Lung (tissue), 11 donors: ENCODE measurements at regions not wholly inside any gene's neighbourhood (a gene's known extent, or its start where the extent isn't known, plus 50 kb on each side); places are given as distances from the start of the nearest gene placed in this dataset.
"Not testable (repeated sequence)": the region's sequence is repeated elsewhere in the genome, so short reads cannot be mapped to it uniquely, and the experiment has no call there.

Experiments used
- ATAC-seq: fragments of 200-7000 bp; cut with Tn5 transposase; one replicate; pipeline ENCODE4 v1.9.1; 2020; ENCODE audit warnings: moderate number of reproducible peaks; ENCODE audit not compliant: insufficient read depth, low FRiP score
- DNase-seq, 3 donors: peaks; one replicate each; pipeline ENCODE4 v3.0.0-alpha.2; 2013 to 2017
- H3K27ac ChIP-seq, 2 donors: one replicate each; pipeline ENCODE4 v1.5.1; 2013; ENCODE audit warnings: mild to moderate bottlenecking in 2 of 2, moderate library complexity in 2 of 2, control low read depth in 1 of 2, inconsistent platforms in 1 of 2, low read depth in 1 of 2, low read length in 1 of 2
- H3K27me3 ChIP-seq, 3 donors: one replicate each; pipeline ENCODE4 v1.5.1; 2013; ENCODE audit warnings: low read length in 2 of 3; ENCODE audit not compliant: control insufficient read depth in 3 of 3, insufficient read depth in 3 of 3
- H3K36me3 ChIP-seq, 4 donors: one replicate each; pipeline ENCODE4 v1.5.1; 2013; ENCODE audit warnings: low read length in 4 of 4, mild to moderate bottlenecking in 1 of 4, moderate library complexity in 1 of 4; ENCODE audit not compliant: control insufficient read depth in 4 of 4, insufficient read depth in 4 of 4
- H3K4me1 ChIP-seq, 5 donors: one replicate each; pipeline ENCODE4 v1.5.1; 2013; ENCODE audit warnings: low read length in 5 of 5, mild to moderate bottlenecking in 2 of 5, moderate library complexity in 1 of 5; ENCODE audit not compliant: control insufficient read depth in 5 of 5, insufficient read depth in 5 of 5
- H3K4me3 ChIP-seq: one replicate; pipeline ENCODE4 v1.5.1; 2013; ENCODE audit warnings: mild to moderate bottlenecking, control low read depth, moderate library complexity
- H3K9ac ChIP-seq, 2 donors: one replicate each; pipeline ENCODE4 v1.5.1; 2013; ENCODE audit warnings: low read length in 2 of 2, control low read depth in 1 of 2; ENCODE audit not compliant: insufficient read depth in 1 of 2
- H3K9me3 ChIP-seq, 4 donors: one replicate each; pipeline ENCODE4 v1.5.1; 2013; ENCODE audit warnings: low read length in 3 of 4, mild to moderate bottlenecking in 1 of 4, moderate library complexity in 1 of 4; ENCODE audit not compliant: control insufficient read depth in 4 of 4, insufficient read depth in 3 of 4
- WGBS, 2 donors: extraction: QIAGEN DNeasy Blood & Tissue Kit; methylation state at CpG; one replicate each; pipeline ENCODE4 v1.1.7; 2013; 5-methylcytosine and 5-hydroxymethylcytosine counted together
- TF ChIP-seq, protein P1 (sequence below): IDR thresholded peaks from 2 replicates; pipeline ENCODE4 v1.5.1; 2012; ENCODE audit warnings: mild to moderate bottlenecking; ENCODE audit errors: control extremely low read depth, extremely low read depth
- donor health status: control.
- donor health status: control.
- donor health status: Bipolar disorder and iron deficiency.
- donor health status: healthy.
- donor health status: DM: yes; HTN: yes; CAD: no.

- Histone ChIP-seq H3K4me1 (peaks cover 0 to 56% (median 11%) of the 10 kb centered on the region in 5 donors), H3K36me3 (no peaks in the 10 kb centered on the region), H3K27me3 (no peaks in the 10 kb centered on the region), H3K27ac (peak overlapping the region in 1 of 2 donors; percentile 15), H3K9me3 (no peaks in the 10 kb centered on the region), H3K4me3 (no peak overlapping the region), H3K9ac (no peak overlapping the region)
- TF ChIP-seq, protein P1, sequence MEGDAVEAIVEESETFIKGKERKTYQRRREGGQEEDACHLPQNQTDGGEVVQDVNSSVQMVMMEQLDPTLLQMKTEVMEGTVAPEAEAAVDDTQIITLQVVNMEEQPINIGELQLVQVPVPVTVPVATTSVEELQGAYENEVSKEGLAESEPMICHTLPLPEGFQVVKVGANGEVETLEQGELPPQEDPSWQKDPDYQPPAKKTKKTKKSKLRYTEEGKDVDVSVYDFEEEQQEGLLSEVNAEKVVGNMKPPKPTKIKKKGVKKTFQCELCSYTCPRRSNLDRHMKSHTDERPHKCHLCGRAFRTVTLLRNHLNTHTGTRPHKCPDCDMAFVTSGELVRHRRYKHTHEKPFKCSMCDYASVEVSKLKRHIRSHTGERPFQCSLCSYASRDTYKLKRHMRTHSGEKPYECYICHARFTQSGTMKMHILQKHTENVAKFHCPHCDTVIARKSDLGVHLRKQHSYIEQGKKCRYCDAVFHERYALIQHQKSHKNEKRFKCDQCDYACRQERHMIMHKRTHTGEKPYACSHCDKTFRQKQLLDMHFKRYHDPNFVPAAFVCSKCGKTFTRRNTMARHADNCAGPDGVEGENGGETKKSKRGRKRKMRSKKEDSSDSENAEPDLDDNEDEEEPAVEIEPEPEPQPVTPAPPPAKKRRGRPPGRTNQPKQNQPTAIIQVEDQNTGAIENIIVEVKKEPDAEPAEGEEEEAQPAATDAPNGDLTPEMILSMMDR, result no peak
- peak in 2 of 3 donors; percentile 68 to 71 for DNase-seq
- ATAC-seq, result no peak
- WGBS, 2 donors, result 72 to 92% methylated on average over 8 of the region's 8 CpGs
These were observed 149.9 kb upstream of the PTPN1 start for GRCh38 chr20:50360218-50360672.

DNA sequence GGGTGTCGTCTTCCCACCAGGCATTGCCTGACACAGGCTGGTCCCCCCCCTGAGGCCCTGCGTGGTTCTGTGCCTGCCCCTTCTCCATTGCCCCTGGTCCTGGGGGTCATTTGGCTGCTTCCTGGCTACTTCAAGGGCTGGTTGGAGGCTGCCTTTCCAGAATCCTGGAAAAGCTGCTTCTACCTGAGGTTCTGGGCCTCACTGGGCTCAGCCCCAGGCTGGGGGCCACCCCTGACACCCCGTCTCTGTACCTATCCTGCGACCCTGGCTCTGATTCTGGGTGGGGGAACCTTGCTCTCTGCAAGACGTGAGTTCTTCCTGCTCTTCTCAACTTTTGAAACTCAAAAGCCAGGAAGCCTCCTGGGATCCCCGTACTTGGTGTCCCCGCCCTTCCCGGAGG, 149.3 kb upstream of the PTPN1 start:
- H3K4me1 ChIP-seq, result peaks cover 0 to 55% (median 11%) of the 10 kb centered on the region in 5 donors
- no peak overlapping the region for H3K27ac ChIP-seq
- no peak overlapping the region for H3K4me3 ChIP-seq
- TF ChIP-seq, protein P1, result no peak
- H3K9me3 ChIP-seq, result no peaks in the 10 kb centered on the region
- no peaks in the 10 kb centered on the region for H3K36me3 ChIP-seq
- WGBS, 2 donors, result 71 to 76% methylated on average over 8 of the region's 8 CpGs
- DNase-seq (no peak), ATAC-seq (no peak)
- H3K9ac ChIP-seq, result no peak overlapping the region
- H3K27me3 ChIP-seq, result no peaks in the 10 kb centered on the region

DNA sequence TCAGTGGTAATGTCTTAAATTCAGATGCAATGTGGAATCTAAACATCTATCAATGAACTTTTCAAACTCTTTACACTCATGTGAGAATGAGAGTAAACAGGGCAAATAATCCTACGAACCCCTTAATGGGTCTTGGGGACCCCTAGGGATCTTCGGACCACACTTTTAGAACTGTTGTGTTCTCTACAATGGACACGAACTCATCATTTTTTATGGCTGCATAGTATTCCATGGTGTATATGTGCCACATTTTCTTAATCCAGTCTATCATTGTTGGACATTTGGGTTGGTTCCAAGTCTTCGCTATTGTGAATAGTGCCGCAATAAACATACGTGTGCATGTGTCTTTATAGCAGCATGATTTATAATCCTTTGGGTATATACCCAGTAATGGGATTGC, 148.0 kb upstream of the PTPN1 start:
- not testable (repeated sequence) for H3K9me3 ChIP-seq, ATAC-seq

GRCh38 chr20:50363027-50363426, 147.2 kb upstream of the PTPN1 start:
- Histone ChIP-seq H3K9ac (no peak overlapping the region), H3K9me3 (no peaks in the 10 kb centered on the region), H3K27ac (no peak overlapping the region), H3K36me3 (no peaks in the 10 kb centered on the region), H3K4me1 (peaks cover 3 to 52% (median 13%) of the 10 kb centered on the region in 5 donors), H3K27me3 (no peaks in the 10 kb centered on the region), H3K4me3 (no peak overlapping the region)
- WGBS, 2 donors, result 64 to 86% methylated on average over 5 of the region's 5 CpGs
- TF ChIP-seq, protein P1, result no peak
- no peak for DNase-seq
- ATAC-seq, result no peak

More for the DNA sequence above, 148.0 kb upstream of the PTPN1 start:
- H3K4me1 ChIP-seq, result peaks cover 3 to 47% (median 13%) of the 10 kb centered on the region in 5 donors
- not testable (repeated sequence) for H3K27ac ChIP-seq, H3K4me3 ChIP-seq, H3K36me3 ChIP-seq, H3K27me3 ChIP-seq, H3K9ac ChIP-seq, DNase-seq
- 97 to 98% methylated on average over 3 of the region's 6 CpGs for WGBS, 2 donors
